Upper lobe of left lung (tissue), 6 donors: ENCODE measurements at regions not wholly inside any gene's neighbourhood (a gene's known extent, or its start where the extent isn't known, plus 50 kb on each side); places are given as distances from the start of the nearest gene placed in this dataset.

Source experiments
- ATAC-seq, 2 donors: fragments of 200-7000 bp; cut with Tn5 transposase; one replicate each; pipeline ENCODE4 v1.9.1; 2022; ENCODE audit warnings: mild to moderate bottlenecking in 2 of 2, moderate library complexity in 2 of 2; ENCODE audit not compliant: low FRiP score in 2 of 2
- DNase-seq, 2 donors: peaks; one replicate each; pipeline ENCODE4 v3.0.0-alpha.2; 2019 to 2020
- H3K27ac ChIP-seq, 4 donors: fragments of 200-600 bp; sonication (generic); one replicate each; pipeline ENCODE4 v1.5.1; 2016 to 2019
- H3K27me3 ChIP-seq, 4 donors: fragments of 200-600 bp; sonication (generic); one replicate each; pipeline ENCODE4 v1.5.1; 2017 to 2019
- H3K36me3 ChIP-seq, 4 donors: fragments of 200-600 bp; sonication (generic); one replicate each; pipeline ENCODE4 v1.5.1; 2016 to 2019
- H3K4me1 ChIP-seq, 4 donors: fragments of 200-600 bp; sonication (generic); one replicate each; pipeline ENCODE4 v1.5.1; 2018 to 2019
- H3K4me3 ChIP-seq, 4 donors: fragments of 200-600 bp; sonication (generic); one replicate each; pipeline ENCODE4 v1.5.1; 2017 to 2019; ENCODE audit warnings: mild to moderate bottlenecking in 2 of 4, moderate library complexity in 1 of 4
- H3K9me3 ChIP-seq, 4 donors: fragments of 200-600 bp; sonication (generic); one replicate each; pipeline ENCODE4 v1.5.1; 2018 to 2019
- CTCF ChIP-seq, 6 experiments: fragments of 450-650 bp in 4 of 6; fragments of 200-600 bp in 2 of 6; sonication (generic) in 2 of 6; IDR thresholded peaks; one replicate each; pipeline ENCODE4 v1.5.1; 2016 to 2019; ENCODE audit warnings: antibody characterized with exemption in 6 of 6
- EP300 ChIP-seq, 4 donors: sonication (generic); formaldehyde crosslinking; IDR thresholded peaks; one replicate each; pipeline ENCODE4 v1.5.1; 2017; ENCODE audit warnings: antibody characterized with exemption in 4 of 4, control low read depth in 2 of 4
- POLR2A ChIP-seq, 4 donors: fragments of 450-650 bp; IDR thresholded peaks; one replicate each; pipeline ENCODE4 v1.5.1; 2016 to 2017; ENCODE audit warnings: antibody characterized with exemption in 4 of 4, mild to moderate bottlenecking in 2 of 4
- POLR2AphosphoS5 ChIP-seq, 2 donors: sonication (generic); formaldehyde crosslinking; IDR thresholded peaks; one replicate each; pipeline ENCODE4 v1.5.1; 2017; ENCODE audit warnings: antibody characterized with exemption in 2 of 2
- WGBS, 2 donors: methylation state at CpG; one replicate each; pipeline ENCODE4 v1.1.5; 2017 to 2018; 5-methylcytosine and 5-hydroxymethylcytosine counted together
- donor health status: DM: no; HTN: no; CAD: no; lungs with moderate emphysema.
- donor health status: DM: no; HTN: yes; CAD: no; lungs with severe emphysema.

- H3K9me3 ChIP-seq, result no peaks in the 10 kb centered on the region
- no peaks in the 10 kb centered on the region for H3K27me3 ChIP-seq
- DNase-seq (no peak), ATAC-seq (no peak)
- H3K36me3 ChIP-seq, result no peaks in the 10 kb centered on the region
- no peak for TF ChIP-seq CTCF (IDR thresholded peaks at IDR 0.05)
- TF ChIP-seq POLR2AphosphoS5 (IDR thresholded peaks at IDR 0.05), result no peak
- no peak for TF ChIP-seq POLR2A (IDR thresholded peaks at IDR 0.05)
- TF ChIP-seq EP300 (IDR thresholded peaks at IDR 0.05), result no peak
- no peak overlapping the region for H3K27ac ChIP-seq
- no peaks in the 10 kb centered on the region for H3K4me1 ChIP-seq
- H3K4me3 ChIP-seq, result no peak overlapping the region
- 86 to 93% methylated on average over 3 of the region's 3 CpGs for WGBS, 2 donors
Measured at GRCh38 chr11:69992026-69992425, 86.1 kb upstream of the ANO1 start.

- Histone ChIP-seq H3K36me3 (no peaks in the 10 kb centered on the region), H3K27ac (no peak overlapping the region), H3K4me1 (no peaks in the 10 kb centered on the region), H3K27me3 (no peaks in the 10 kb centered on the region), H3K9me3 (no peaks in the 10 kb centered on the region), H3K4me3 (no peak overlapping the region)
- ATAC-seq (no peak), DNase-seq (no peak)
- TF ChIP-seq CTCF (IDR thresholded peaks at IDR 0.05) (no peak), POLR2A (IDR thresholded peaks at IDR 0.05) (no peak), EP300 (IDR thresholded peaks at IDR 0.05) (no peak), POLR2AphosphoS5 (IDR thresholded peaks at IDR 0.05) (no peak)
- WGBS, 2 donors, result 84 to 90% methylated on average over 6 of the region's 6 CpGs
Measured at GRCh38 chr11:69992943-69993694, 85.0 kb upstream of the ANO1 start.

- no peak for TF ChIP-seq POLR2A (IDR thresholded peaks at IDR 0.05)
- TF ChIP-seq EP300 (IDR thresholded peaks at IDR 0.05), result no peak
- no peak for TF ChIP-seq CTCF (IDR thresholded peaks at IDR 0.05)
- TF ChIP-seq POLR2AphosphoS5 (IDR thresholded peaks at IDR 0.05), result no peak
Measured at GRCh38 chr11:69994810-69995209, 83.3 kb upstream of the ANO1 start.

GRCh38 chr11:69995697-69996096 is 82.4 kb upstream of the ANO1 start:
- ATAC-seq, result no peak
- WGBS, 2 donors, result 80 to 81% methylated on average over 10 of the region's 10 CpGs
- DNase-seq, result no peak
- Histone ChIP-seq H3K4me1 (peaks cover 0 to 4% (median 0%) of the 10 kb centered on the region in 4 donors), H3K27ac (no peak overlapping the region), H3K27me3 (no peaks in the 10 kb centered on the region), H3K4me3 (no peak overlapping the region), H3K9me3 (no peaks in the 10 kb centered on the region), H3K36me3 (no peaks in the 10 kb centered on the region)
- TF ChIP-seq POLR2AphosphoS5 (IDR thresholded peaks at IDR 0.05), result no peak
- TF ChIP-seq POLR2A (IDR thresholded peaks at IDR 0.05), result no peak
- no peak for TF ChIP-seq CTCF (IDR thresholded peaks at IDR 0.05)
- no peak for TF ChIP-seq EP300 (IDR thresholded peaks at IDR 0.05)

More at GRCh38 chr11:69994810-69995209, 83.3 kb upstream of the ANO1 start:
- no peaks in the 10 kb centered on the region for H3K27me3 ChIP-seq
- no peaks in the 10 kb centered on the region for H3K36me3 ChIP-seq
- ATAC-seq, result no peak
- no peak for DNase-seq
- no peaks in the 10 kb centered on the region for H3K9me3 ChIP-seq
- H3K4me1 ChIP-seq, result no peaks in the 10 kb centered on the region
- no peak overlapping the region for H3K27ac ChIP-seq
- WGBS, 2 donors, result 86 to 95% methylated on average over 3 of the region's 3 CpGs
- no peak overlapping the region for H3K4me3 ChIP-seq

GRCh38 chr11:69996451-69996850 is 81.7 kb upstream of the ANO1 start:
- Histone ChIP-seq H3K9me3 (no peaks in the 10 kb centered on the region), H3K27ac (no peak overlapping the region), H3K36me3 (no peaks in the 10 kb centered on the region), H3K4me1 (peaks cover 0 to 4% (median 0%) of the 10 kb centered on the region in 4 donors), H3K27me3 (no peaks in the 10 kb centered on the region), H3K4me3 (no peak overlapping the region)
- TF ChIP-seq POLR2A (IDR thresholded peaks at IDR 0.05), result no peak
- TF ChIP-seq POLR2AphosphoS5 (IDR thresholded peaks at IDR 0.05), result no peak
- no peak for TF ChIP-seq EP300 (IDR thresholded peaks at IDR 0.05)
- no peak for TF ChIP-seq CTCF (IDR thresholded peaks at IDR 0.05)
- 33 to 50% methylated on average over 1 of the region's 1 CpG for WGBS, 2 donors
- ATAC-seq, result no peak
- no peak for DNase-seq
